OCI-LY3 (cell line): ENCODE measurements at regions not wholly inside any gene's neighbourhood (a gene's known extent, or its start where the extent isn't known, plus 50 kb on each side); places are given as distances from the start of the nearest gene placed in this dataset.

Experiments
- CTCF ChIP-seq: fragments of 200-600, 300-600 bp; sonication (generic); IDR thresholded peaks from 2 replicates; pipeline ENCODE4 v1.5.1; 2014; ENCODE audit warnings: antibody characterized with exemption, low read length, low read depth
- EZH2phosphoT487 ChIP-seq: fragments of 200-600 bp; shearing (Covaris generic); IDR thresholded peaks from 2 replicates; pipeline ENCODE4 v1.6.1; 2018; ENCODE audit warnings: antibody characterized with exemption, mixed run types, low read depth

DNA sequence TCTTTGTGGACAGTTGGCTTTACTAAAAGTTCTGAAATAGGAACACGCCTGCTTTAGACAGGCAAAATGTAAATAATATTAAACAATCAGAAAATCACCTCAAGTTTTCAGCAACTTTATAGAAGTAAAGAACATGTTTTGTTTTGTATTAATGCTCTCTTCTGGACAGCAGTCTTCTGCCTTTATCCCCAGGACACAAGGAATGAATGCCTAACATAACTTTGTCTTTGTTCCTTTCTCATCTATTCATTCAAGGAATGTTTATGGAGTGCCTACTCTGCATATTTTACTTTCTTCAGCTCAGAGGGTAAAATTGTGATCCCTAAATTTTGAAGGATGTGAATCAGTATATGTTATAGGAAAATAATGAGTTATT is 325.4 kb downstream of the FOXO1 start:
- TF ChIP-seq CTCF (no peak), EZH2phosphoT487 (no peak)
